ENCODE measurements at regions not wholly inside any gene's neighbourhood (a gene's known extent, or its start where the extent isn't known, plus 50 kb on each side); places are given as distances from the start of the nearest gene placed in this dataset.
A peak's percentile ranks its signal among the peaks of the same experiment; 100 is the strongest.

- WGBS, 2 donors = 89 to 92% methylated on average over 3 of the region's 3 CpGs
- H3K9me3 ChIP-seq (ENCODE audit: control insufficient read depth in 4 of 4, insufficient read depth in 3 of 4, low read length in 3 of 4) = peaks cover 0 to under 1% (median 0%) of the 10 kb centered on the region in 4 donors
- no peak for TF ChIP-seq CTCF (IDR thresholded peaks at IDR 0.05; ENCODE audit: control extremely low read depth, extremely low read depth)
- H3K9ac ChIP-seq (ENCODE audit: insufficient read depth in 1 of 2, low read length in 2 of 2) = no peak overlapping the region
- peaks cover 0 to 5% (median 0%) of the 10 kb centered on the region in 5 donors for H3K4me1 ChIP-seq (ENCODE audit: control insufficient read depth in 5 of 5, insufficient read depth in 5 of 5, low read length in 5 of 5)
- no peak overlapping the region for H3K27ac ChIP-seq (ENCODE audit: low read depth in 1 of 2, low read length in 1 of 2)
- ATAC-seq (ENCODE audit: insufficient read depth, low FRiP score) (no peak), DNase-seq (no peak)
- H3K4me3 ChIP-seq = no peak overlapping the region
- no peaks in the 10 kb centered on the region for H3K36me3 ChIP-seq (ENCODE audit: control insufficient read depth in 4 of 4, insufficient read depth in 4 of 4, low read length in 4 of 4)
- H3K27me3 ChIP-seq (ENCODE audit: control insufficient read depth in 3 of 3, insufficient read depth in 3 of 3, low read length in 2 of 3) = no peaks in the 10 kb centered on the region
Observed at GRCh38 chr3:88979760-88980159, 127.7 kb upstream of the EPHA3 start.

DNA sequence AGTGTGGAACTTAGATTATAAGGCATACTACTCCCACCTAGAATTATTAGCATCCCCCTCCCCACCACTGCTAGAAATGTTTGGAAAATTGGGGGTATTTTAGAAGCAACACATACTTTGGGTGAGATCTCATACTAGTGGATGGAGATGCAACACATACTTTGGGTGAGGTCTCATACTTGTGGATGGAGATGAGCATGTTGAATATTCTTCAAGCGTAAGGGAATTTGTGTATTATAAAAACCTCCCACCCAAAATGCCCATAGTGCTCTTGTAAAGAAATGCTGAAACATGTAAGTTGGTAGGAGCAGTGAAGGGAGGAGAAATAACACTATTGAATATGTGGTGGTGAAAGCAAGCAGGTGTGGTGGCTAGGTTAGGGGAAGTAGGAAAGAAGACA lies 124.0 kb upstream of the EPHA3 start:
- ATAC-seq (ENCODE audit: insufficient read depth, low FRiP score) = no peak
- no peaks in the 10 kb centered on the region for H3K36me3 ChIP-seq (ENCODE audit: control insufficient read depth in 4 of 4, insufficient read depth in 4 of 4, low read length in 4 of 4)
- WGBS, 2 donors = 85 to 98% methylated on average over 1 of the region's 1 CpG

GRCh38 chr3:88984256-88984655 lies 123.2 kb upstream of the EPHA3 start:
- H3K4me3 ChIP-seq = no peak overlapping the region
- no peaks in the 10 kb centered on the region for H3K27me3 ChIP-seq (ENCODE audit: control insufficient read depth in 3 of 3, insufficient read depth in 3 of 3, low read length in 2 of 3)
- DNase-seq = no peak
- no peaks in the 10 kb centered on the region for H3K9me3 ChIP-seq (ENCODE audit: control insufficient read depth in 4 of 4, insufficient read depth in 3 of 4, low read length in 3 of 4)
- H3K36me3 ChIP-seq (ENCODE audit: control insufficient read depth in 4 of 4, insufficient read depth in 4 of 4, low read length in 4 of 4) = no peaks in the 10 kb centered on the region
- no peak for ATAC-seq (ENCODE audit: insufficient read depth, low FRiP score)
- H3K4me1 ChIP-seq (ENCODE audit: control insufficient read depth in 5 of 5, insufficient read depth in 5 of 5, low read length in 5 of 5) = peaks cover 0 to 7% (median 0%) of the 10 kb centered on the region in 5 donors
- H3K9ac ChIP-seq (ENCODE audit: insufficient read depth in 1 of 2, low read length in 2 of 2) = no peak overlapping the region
- peak overlapping the region in 1 of 2 donors; percentile 16 for H3K27ac ChIP-seq (ENCODE audit: low read depth in 1 of 2, low read length in 1 of 2)
- no peak for TF ChIP-seq CTCF (IDR thresholded peaks at IDR 0.05; ENCODE audit: control extremely low read depth, extremely low read depth)
- 74 to 93% methylated on average over 2 of the region's 2 CpGs for WGBS, 2 donors

More for the DNA sequence above, 124.0 kb upstream of the EPHA3 start:
- Histone ChIP-seq H3K27ac (ENCODE audit: low read depth in 1 of 2, low read length in 1 of 2) (no peak overlapping the region), H3K9me3 (ENCODE audit: control insufficient read depth in 4 of 4, insufficient read depth in 3 of 4, low read length in 3 of 4) (no peaks in the 10 kb centered on the region), H3K4me1 (ENCODE audit: control insufficient read depth in 5 of 5, insufficient read depth in 5 of 5, low read length in 5 of 5) (peaks cover 0 to 7% (median 0%) of the 10 kb centered on the region in 5 donors), H3K27me3 (ENCODE audit: control insufficient read depth in 3 of 3, insufficient read depth in 3 of 3, low read length in 2 of 3) (no peaks in the 10 kb centered on the region), H3K9ac (ENCODE audit: insufficient read depth in 1 of 2, low read length in 2 of 2) (no peak overlapping the region), H3K4me3 (no peak overlapping the region)
- TF ChIP-seq CTCF (IDR thresholded peaks at IDR 0.05; ENCODE audit: control extremely low read depth, extremely low read depth) = no peak
- no peak for DNase-seq

GRCh38 chr3:88984832-88985231 lies 122.6 kb upstream of the EPHA3 start:
- DNase-seq (no peak), ATAC-seq (ENCODE audit: insufficient read depth, low FRiP score) (no peak)
- 60 to 81% methylated on average over 2 of the region's 2 CpGs for WGBS, 2 donors

More at GRCh38 chr3:88984832-88985231, 122.6 kb upstream of the EPHA3 start:
- Histone ChIP-seq H3K9me3 (ENCODE audit: control insufficient read depth in 4 of 4, insufficient read depth in 3 of 4, low read length in 3 of 4) (no peaks in the 10 kb centered on the region), H3K4me3 (no peak overlapping the region), H3K27me3 (ENCODE audit: control insufficient read depth in 3 of 3, insufficient read depth in 3 of 3, low read length in 2 of 3) (no peaks in the 10 kb centered on the region), H3K36me3 (ENCODE audit: control insufficient read depth in 4 of 4, insufficient read depth in 4 of 4, low read length in 4 of 4) (no peaks in the 10 kb centered on the region), H3K4me1 (ENCODE audit: control insufficient read depth in 5 of 5, insufficient read depth in 5 of 5, low read length in 5 of 5) (peaks cover 0 to 7% (median 0%) of the 10 kb centered on the region in 5 donors), H3K27ac (ENCODE audit: low read depth in 1 of 2, low read length in 1 of 2) (peak overlapping the region in 1 of 2 donors; percentile 16), H3K9ac (ENCODE audit: insufficient read depth in 1 of 2, low read length in 2 of 2) (no peak overlapping the region)
- TF ChIP-seq CTCF (IDR thresholded peaks at IDR 0.05; ENCODE audit: control extremely low read depth, extremely low read depth) = no peak

All from lung (tissue), 11 donors.